GM19043 (cell line): ENCODE measurements at regions not wholly inside any gene's neighbourhood (a gene's known extent, or its start where the extent isn't known, plus 50 kb on each side); places are given as distances from the start of the nearest gene placed in this dataset.

Source experiments
- ATAC-seq: cut with Tn5 transposase; IDR thresholded peaks from one replicate; pipeline ENCODE4 v1.9.1; 2021; ENCODE audit warnings: low read depth; ENCODE audit not compliant: unreplicated experiment

DNA sequence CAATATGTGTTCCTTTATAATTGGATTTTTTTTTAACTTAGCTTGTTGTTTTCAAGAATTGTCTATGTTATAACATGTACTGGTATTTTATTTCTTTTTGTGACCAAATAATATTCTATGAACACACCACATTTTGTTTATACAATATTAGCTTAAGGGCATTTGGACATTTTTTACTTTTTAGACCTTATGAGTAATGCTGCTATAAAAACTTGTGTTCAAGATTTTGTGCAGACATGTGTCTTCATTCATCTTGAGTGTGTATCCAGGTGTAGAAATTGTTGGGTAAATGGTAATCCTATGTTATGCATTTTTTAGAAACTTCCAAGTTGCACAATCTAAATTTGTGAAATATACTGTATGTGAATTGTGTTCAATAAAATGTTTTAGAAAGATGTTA, 936.7 kb downstream of the CCSER2 start:
- no peak for ATAC-seq

DNA sequence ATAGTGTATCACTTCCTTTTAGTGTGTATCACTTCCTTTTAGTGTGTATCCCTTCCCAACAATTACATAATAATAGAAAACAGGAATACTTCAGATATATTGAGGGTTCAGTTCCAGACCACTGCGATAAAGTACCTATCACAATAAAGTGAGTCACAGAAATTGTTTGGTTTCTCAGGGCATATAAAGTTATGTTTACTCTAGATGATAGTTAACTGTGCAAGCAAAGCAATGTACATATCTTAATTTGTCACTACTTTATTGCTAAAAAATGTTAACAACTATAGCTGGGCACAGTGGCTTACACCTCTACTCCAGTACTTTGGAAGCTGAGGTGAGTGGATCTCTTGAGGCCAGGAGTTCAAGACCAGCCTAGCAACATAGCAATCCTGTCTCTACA, 938.4 kb downstream of the CCSER2 start:
- ATAC-seq, result no peak

DNA sequence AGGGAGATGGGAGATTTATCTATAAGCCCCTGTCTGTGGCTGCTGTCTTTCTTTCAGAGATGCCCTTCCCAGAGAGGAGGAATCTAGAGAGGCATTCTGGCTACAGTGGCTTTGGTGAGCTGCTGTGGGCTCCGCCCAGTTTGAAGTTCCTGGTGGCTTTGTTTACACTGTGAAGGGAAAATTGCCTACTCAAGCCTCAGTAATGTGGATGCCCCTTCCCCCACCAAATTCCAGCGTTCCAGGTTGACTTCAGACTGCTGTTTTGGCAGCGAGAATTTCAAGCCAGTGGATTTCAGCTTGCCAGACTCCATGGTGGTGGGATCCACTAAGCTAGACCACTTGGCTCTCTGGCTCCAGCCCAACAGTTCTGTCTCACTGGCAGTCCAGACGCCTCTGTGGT, 951.6 kb downstream of the CCSER2 start:
- ATAC-seq, result no peak

DNA sequence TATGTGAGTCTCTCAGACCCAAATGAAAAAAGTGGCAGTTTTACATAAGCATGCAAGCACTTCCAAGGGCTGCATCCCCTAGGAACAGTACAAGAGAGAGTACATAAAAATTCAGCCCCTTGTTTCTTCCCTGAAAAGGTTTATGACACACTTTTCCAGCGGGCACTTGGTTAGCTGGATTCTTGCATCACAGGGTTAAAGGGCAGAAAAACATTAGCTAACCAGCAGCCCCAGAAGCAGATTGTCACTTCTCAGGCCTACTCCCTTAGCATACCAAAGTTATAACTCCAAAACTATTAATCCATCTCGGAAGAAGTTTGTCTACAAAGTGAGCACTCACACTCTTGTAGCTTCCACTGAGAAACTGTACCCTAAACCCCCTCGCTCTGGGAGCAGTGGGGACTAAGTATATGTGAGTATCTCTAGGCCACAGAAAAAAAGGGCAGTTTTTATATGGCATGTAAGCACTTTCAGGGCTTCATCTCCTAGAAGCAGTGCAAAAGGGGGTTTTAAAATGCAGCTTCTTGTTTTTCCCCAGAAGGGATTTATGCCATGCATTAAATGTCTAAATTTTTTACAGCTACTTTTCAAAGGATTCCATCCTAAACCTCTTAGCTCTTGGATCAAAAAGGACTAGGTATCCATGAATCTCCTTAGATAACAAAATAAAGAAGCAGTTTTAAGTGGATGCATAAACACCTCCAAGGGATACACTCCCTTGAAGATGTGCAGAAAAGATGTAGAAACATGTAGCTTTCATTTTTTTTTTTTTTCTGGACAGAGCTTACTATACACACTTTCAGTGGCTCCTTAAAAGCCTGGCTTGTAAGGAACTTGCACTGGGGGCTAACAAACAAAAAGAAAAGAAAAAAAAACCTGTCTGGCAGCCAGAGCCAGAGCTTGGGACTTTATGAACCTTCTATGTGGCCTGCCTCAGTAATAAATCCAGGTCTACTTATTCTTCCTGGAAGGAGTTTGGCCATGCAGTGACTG, 956.7 kb downstream of the CCSER2 start:
- no peak for ATAC-seq

DNA sequence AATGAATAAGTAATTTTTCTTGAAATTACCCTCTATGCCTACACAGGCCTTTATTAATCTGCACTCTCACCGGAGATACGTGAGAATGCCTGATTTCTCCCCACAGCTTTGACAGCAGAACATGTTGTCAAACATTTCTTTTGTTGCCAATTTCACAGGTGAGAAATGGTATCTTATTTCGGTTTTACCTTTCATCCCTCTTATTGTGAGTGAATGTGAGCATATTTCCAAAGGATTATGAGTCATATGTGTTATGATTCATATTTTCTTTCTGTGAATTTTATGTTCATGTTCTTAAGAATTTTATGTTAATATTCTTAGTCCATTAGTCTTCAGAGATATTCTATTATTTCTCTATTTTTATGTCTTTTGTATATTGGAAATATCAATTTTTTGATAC, 965.1 kb downstream of the CCSER2 start:
- no peak for ATAC-seq

DNA sequence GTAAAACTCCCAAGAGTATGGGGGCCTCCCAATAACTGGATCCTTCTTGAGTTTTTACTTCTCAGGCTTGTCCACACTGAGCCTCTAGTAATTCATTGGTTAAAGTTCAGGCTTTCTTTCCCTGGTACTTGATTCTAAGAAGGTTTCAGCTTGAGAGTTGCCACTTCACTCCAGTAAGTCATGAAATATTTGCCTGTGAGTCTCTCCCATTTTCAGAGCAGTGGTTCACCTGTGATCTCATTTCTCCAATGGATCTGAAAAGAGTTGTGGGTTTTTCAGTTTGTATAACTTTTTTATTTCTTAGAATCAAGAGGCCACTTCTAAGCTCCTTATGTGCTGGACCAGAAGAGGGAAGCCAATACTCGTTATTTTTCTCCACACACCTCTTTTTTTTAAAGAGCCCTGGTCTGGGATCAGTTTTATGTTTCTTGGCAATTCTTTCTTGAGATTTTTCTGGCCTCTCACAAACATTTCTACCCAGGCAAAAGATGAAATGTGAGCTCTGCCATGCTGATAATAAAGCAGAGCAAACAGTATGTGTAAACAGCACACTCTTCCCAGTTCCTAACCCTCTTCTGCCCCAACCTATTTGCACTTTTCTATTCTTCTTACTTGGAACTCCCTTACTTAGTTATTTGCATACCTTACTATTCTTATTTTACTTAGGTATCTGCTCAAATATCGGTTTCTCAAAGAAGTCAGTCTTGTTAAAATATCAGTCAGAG, 983.4 kb downstream of the CCSER2 start:
- ATAC-seq, result no peak

DNA sequence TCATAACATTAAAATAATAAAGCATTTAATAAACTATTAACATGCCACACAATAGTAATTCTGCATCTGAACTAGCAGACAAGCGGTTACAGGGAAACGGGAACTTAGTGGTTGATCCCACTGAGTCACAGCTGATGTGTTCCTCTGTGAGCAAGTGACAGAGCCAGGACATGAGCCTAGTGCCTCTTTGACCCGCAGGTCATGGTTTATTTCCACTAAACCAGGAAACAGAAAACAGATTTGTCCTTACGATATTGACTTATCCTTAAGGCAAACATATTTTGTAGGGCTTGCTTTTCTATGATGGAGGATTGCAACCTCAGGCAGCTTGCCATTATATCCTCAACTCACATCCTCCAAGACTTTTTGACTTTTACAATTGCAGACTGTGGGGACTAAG, 987.3 kb downstream of the CCSER2 start:
- ATAC-seq, result no peak

DNA sequence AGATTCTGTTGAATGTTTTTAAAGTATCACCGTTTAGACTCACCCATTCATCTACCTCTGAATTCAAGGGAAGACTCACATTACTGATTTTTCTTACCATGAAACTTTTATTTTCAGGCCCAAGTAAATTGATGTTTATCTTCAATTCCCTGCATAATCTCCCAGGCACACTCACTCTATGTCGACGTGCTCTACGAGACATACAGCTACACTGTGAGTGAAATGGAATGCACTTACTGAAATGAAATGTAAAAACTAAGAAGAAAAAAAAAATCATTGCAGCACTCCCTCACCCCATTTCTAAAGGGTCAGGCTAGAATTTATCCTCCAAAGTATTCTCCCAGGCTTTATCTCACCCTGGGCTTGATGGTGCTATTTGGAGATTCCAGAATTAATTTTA, 987.9 kb downstream of the CCSER2 start:
- no peak for ATAC-seq

DNA sequence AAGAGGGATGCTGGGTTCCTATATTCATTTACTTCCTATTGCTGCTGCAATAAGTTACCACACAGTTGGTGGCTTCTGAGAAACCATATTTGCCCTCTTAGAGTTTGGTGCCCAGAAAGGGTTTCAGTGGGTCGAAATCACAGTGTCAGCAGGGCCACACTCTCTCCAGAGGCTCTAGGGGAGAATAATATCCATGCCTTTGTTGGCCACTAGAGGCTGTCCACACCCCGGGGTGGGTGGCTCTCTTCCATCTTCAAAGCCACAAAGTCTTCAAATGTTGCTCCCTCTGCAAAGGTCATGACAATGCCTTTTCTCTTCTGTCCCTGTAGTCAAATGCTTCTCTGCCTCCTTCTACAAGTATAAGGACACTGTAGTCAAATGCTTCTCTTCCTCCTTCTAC, 989.4 kb downstream of the CCSER2 start:
- no peak for ATAC-seq

DNA sequence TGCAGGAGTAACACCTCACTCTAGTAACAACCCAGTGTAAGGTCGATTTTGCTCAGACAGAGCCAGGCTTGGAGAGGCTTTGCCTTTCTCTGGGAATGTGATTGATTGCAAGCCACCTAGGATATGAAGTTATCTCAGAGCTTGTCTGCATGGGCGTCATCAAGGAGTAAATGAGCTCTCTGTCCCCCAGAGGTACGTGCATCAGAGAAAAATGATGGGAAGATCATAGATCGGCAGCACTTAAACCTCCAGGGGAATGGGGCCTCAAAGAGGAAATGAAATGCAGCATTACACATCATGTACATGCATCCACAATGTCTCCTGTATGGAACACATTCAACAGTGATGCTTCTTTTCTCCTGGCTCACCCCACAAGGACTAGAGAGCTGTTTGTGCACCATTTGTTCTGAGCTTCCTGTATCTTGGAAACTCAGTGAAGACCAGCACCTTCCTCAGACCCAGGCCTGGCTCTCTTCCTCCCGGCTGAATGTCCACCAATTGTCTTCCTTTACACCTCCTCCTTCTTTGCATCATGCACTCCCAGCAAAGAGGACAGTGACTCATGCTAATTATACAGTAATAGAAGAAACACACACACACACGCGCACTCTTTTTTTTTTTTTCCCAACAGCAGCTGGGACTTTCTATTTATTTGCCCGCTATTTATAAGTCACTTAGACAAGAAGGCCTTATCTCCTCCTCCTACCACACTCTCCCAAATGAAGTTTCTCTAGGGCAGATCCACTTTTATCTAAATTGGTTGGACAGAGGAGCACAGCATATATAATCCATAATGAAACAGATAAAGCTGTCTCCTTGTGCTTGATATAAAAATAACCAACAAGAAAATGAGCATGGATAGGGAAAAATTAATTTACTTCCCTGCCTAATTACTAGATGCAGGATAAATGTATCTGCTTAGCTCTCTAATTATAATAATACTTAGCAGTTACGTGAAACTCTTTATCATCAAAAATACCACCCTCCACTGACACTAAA, 990.7 kb downstream of the CCSER2 start:
- ATAC-seq, result no peak

DNA sequence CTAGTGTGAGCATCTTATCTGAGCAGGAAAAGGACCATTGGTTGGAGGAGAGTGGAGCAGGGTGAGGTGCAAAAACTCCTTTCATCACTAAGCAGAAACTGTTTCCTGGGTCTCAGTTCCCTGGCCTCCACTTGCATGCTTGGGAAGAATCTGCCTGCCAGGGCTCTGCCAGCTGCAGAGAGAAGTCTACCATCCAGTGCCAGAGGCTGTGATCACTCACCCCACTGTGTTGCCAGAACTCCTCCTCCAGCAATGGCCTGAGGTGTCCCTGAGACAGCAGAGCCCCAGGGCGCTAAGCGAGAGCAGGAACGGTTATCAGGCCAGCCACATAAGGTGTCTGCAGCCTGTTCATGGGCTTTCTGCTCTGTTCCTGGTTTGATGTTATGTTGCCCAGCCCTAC, 991.4 kb downstream of the CCSER2 start:
- ATAC-seq, result no peak

DNA sequence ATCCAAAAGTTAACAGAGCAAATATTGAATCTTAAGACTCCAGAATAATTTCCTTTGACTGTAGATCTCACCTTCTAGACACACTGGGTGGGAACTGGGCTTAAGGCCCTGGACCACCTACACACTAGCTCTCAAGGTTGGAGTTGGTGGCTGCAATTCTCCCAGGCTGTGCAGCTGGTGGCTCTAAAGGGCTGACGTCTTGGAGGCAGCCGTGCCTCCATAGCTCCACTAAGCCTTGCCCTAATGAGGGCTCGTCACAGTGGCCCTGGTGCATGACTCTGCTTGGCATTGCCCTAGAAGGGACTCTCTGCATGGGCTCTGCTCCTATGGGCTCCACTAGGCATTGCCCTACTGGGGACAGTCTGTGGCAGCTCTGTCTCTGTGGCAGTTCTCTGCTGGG, 1005.2 kb downstream of the CCSER2 start:
- ATAC-seq, result no peak

DNA sequence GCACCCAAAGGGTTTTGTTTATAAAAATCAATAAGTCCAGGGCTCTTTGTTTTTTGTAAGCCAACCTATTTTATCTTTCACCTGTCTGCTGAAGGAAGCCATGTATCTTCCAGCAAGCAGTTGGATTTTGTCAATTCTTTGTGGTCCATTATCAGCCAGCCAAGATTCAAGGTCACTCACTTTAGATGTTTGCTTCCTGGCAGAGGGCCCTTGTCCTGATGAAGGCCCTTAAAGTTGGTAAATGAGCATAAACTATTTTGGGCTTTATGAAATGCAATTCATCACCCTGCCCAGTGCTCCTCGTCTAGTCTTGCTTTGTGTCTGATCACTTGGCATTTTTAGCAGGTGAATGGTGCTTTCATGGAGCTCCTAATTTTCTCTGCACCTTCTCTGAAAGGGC, 1004.2 kb downstream of the GRID1 start:
- ATAC-seq, result no peak

DNA sequence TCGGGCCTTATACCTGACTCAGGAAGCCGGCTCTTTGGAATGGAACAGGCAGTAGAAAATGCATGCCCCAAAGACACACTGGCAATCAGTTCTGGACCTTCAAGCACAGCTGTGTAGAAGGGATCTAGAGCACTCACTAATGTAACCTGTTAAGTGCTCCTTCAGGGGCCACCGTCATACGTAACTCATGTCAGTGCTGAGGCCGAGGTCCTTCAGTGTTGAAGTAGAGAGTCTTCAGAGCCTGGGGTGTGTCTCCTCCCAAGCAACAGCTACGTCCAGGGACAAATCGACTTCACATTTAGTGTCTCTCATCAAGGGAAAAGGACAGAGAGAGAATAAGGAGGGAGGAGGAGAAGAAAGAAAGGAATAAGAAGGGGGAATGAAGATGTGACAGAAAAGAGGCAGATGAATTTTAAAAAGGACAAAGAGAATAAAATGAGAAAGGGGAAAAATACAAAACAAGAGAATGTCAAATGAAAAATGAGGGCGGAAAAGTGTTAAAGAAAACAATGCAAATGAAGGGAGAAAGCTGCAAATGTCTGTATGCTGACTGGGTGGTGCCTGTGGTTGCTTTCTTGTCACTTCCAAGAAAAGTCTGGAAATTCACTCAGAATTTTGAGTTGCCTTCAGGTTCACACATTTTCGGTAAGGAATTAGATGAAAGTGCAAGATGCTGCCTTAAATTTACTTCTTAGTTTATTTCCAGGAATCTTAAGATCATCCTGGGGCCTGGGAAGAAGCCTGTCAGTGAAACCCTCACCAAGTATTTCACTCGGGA, 989.4 kb downstream of the GRID1 start:
- ATAC-seq, result no peak

DNA sequence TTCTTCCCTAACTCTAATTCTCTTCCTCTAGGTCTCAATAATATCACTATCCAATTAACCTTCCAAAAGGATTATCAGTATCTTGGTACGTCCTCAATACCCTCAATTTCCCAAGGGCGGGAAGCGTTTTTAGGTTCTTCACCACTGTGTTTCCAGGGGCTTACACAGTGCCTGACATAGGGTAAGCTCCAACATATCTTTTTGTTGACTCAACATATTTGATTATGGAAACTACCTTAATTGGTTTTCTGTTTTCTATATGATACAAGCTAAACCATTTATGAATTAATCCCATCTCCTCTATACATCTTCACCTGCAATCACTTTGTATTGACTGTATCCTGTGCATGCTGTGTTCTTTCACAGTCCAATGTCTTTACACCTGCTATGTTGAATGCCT, 987.3 kb downstream of the GRID1 start:
- no peak for ATAC-seq

DNA sequence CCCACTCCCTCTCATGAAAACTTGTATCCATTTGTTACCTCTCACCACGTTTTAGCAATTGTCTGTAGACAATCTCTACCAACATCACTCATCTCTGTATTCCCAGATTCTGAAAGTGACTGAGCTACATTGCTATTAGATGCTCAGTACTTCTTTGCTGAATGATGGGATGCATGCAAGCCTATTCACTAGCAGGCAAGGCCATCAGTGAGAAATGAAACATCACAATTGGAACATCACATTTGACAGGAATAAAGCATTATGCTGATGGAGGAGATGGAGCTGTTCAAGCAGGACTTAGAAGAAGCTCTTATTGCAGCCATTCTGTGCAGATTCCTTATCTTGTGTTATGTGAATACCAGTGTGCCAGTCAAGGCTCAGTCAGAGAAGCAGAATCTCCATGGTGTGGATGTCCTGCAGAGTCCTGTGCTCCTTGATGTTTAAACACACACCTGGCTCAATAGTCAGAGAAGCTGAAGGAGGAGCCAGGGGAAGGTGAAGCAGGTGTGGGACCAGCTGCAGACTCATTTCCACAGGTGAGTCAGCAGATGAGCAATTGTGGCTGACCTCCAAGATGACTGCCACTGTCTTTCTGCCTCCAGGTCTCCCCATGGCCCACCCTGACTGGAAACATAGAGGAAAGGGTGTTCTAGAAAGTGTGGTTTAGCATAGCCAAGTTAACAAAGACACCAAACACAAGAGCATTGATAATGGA, 965.5 kb downstream of the GRID1 start:
- ATAC-seq, result no peak

DNA sequence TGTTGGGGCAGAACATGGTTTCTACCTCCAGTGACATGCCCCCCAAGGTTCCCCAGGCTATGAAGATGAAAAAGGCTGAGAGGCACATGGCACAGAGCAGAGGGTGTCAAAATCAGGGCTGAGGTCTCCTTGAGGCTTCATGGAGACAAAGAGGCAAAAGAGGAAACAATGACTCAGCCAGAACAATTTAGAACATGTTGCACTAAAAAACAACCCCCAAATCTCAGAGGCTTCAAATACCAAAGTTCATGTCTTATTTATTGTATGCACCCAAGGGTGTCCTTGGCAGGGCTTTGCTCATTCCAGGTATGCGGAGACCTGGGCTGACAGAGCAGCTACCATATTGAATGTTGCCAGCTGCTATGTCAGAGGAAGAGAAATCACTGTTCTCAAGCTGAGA, 964.1 kb downstream of the GRID1 start:
- ATAC-seq, result no peak

DNA sequence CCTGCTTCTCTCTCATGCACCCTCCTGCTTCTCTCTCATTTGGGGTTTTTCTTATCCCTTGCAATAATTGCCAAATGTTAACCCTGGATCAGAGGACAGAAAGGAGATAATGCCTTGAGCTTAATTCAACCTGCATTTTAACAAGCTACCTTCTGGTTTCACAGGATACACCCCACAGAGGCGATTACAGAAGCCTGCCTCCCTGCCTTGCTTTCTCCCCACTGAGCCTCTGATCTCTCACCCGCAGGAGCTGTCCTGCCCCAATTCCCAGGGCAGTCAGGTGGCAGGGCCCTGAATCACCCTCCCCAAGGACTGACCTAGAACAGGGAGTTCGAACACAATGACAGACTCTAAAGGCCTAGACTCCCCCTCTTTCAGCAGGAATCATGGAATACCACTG, 959.5 kb downstream of the GRID1 start:
- ATAC-seq, result no peak

DNA sequence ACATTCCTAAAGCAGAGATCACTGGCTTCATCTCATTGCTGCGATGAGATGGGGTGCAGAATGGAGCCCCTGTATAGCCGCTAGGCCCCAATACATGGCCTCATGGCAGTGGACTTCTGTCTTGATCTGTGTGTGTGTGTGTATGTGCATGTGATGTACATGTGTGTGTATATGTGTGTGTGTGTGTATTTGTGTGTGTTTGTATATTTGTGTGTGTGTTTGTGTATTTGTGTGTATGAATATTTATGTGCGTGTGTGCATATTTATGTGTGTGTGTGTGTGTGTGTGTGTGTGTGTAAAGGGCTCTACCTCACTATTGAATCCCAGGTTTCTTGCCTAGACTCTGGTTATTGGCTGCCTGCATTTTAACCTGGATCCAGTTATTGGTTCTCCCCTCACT, 958.2 kb downstream of the GRID1 start:
- no peak for ATAC-seq
